ENCODE measurements at regions not wholly inside any gene's neighbourhood (a gene's known extent, or its start where the extent isn't known, plus 50 kb on each side); places are given as distances from the start of the nearest gene placed in this dataset.

DNA sequence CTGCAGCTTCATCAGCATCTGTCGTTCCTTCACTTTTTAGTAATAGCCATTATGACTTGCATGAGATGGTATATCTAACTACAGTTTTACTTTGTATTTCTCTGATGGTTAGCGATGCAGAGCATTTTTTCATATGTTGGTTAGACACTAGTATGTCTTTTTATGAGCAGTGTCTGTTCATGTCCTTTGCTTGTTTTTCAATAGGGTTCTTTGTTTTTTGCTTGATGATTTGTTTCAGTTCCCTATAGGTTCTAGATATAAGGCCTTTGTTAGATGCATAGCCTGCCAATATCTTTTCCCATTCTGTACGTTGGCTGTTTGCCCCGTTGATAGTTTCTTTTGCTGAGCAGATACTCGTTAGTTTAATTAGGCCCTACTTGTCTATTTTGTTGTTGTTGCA lies 487.2 kb upstream of the BCHE start:
- FAIRE-seq (no peak), DNase-seq (ENCODE audit: insufficient read length) (no peak)
- TF ChIP-seq TAF1 (IDR thresholded peaks at IDR 0.05; ENCODE audit: borderline replicate concordance, low read depth, low read length) (no peak), POLR2A (IDR thresholded peaks at IDR 0.05; ENCODE audit: low read depth, low read length) (no peak), POLR2AphosphoS5 (IDR thresholded peaks at IDR 0.05; ENCODE audit: low read depth, low read length) (no peak)

- FAIRE-seq (no peak), DNase-seq (ENCODE audit: insufficient read length) (no peak)
- TF ChIP-seq TAF1 (IDR thresholded peaks at IDR 0.05; ENCODE audit: borderline replicate concordance, low read depth, low read length) (no peak), POLR2A (IDR thresholded peaks at IDR 0.05; ENCODE audit: low read depth, low read length) (no peak), POLR2AphosphoS5 (IDR thresholded peaks at IDR 0.05; ENCODE audit: low read depth, low read length) (no peak)
These were observed 485.2 kb upstream of the BCHE start for GRCh38 chr3:166322391-166322790.

DNA sequence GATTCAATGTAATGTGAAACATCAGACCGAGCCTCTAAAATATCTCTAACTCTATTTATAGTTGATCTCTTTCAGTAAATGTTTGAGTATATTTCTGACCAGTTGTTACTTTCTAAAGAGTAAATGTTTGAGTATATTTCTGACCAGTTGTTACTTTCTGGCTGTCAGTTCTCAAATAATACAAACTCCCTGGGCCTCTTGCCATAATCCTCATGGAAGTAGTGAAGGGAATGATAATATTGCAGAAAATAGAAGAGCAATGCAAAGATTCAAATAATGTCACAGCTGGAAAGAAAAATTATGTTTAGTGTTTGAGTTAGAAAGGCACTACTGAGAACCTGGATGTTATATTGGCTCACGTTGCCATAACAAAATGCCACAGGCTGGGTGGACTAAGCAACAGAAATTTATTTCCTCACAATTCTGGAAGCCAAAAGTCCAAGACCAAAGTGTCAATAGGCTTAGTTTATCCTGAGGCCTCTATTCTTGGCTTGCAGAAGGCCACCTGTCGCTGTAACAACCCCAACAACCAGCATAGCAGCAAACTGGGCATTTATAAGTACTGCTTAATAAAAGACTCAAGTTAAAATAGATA lies 470.6 kb upstream of the BCHE start:
- DNase-seq (ENCODE audit: insufficient read length): no peak
- no peak for FAIRE-seq
- no peak for TF ChIP-seq POLR2A (IDR thresholded peaks at IDR 0.05; ENCODE audit: low read depth, low read length)
- no peak for TF ChIP-seq TAF1 (IDR thresholded peaks at IDR 0.05; ENCODE audit: borderline replicate concordance, low read depth, low read length)
- TF ChIP-seq POLR2AphosphoS5 (IDR thresholded peaks at IDR 0.05; ENCODE audit: low read depth, low read length): no peak

DNA sequence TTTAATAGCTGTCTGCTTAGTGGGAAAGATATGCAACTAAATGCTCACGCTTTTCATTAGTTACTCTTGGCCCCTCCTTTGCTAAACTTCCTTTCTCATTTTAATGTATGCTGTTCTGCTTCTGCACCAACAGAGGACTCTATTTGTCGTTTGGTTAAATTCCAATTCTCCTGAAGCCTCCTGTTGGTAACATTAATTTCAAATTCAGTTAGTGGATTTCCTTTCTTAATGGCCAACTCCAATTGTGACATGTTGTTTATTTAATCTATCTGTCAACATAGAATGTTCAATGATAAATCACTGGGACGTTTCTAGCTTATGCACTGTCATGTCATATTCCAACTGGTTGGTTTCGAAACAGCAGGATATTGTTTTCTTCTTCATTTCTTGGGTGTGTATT lies 467.4 kb upstream of the BCHE start:
- TF ChIP-seq TAF1 (IDR thresholded peaks at IDR 0.05; ENCODE audit: borderline replicate concordance, low read depth, low read length) (no peak), POLR2AphosphoS5 (IDR thresholded peaks at IDR 0.05; ENCODE audit: low read depth, low read length) (no peak), POLR2A (IDR thresholded peaks at IDR 0.05; ENCODE audit: low read depth, low read length) (no peak)
- no peak for DNase-seq (ENCODE audit: insufficient read length)
- no peak for FAIRE-seq

GRCh38 chr3:166303681-166304080 lies 466.5 kb upstream of the BCHE start:
- no peak for FAIRE-seq
- TF ChIP-seq TAF1 (IDR thresholded peaks at IDR 0.05; ENCODE audit: borderline replicate concordance, low read depth, low read length) (no peak), POLR2AphosphoS5 (IDR thresholded peaks at IDR 0.05; ENCODE audit: low read depth, low read length) (no peak), POLR2A (IDR thresholded peaks at IDR 0.05; ENCODE audit: low read depth, low read length) (no peak)

DNA sequence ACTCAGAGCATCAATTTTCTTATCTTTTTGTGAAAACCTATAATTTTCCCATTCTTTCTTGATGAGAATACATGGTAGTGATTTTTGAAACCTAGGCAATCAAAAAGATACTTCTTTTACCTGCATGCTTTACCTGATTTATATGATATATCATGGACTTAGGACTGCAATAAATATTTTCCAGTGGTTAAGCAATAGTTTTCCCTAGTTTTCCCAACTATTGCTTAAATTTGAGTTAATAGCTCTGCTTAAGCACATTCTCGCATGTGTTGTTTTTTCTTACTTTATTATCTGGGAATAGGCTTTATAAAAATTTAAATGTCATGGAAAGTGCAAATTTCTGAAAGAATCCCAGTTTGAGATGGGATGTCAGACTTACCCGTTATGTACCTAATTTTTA lies 465.1 kb upstream of the BCHE start:
- DNase-seq (ENCODE audit: insufficient read length) (no peak), FAIRE-seq (no peak)
- TF ChIP-seq POLR2A (IDR thresholded peaks at IDR 0.05; ENCODE audit: low read depth, low read length): no peak
- no peak for TF ChIP-seq POLR2AphosphoS5 (IDR thresholded peaks at IDR 0.05; ENCODE audit: low read depth, low read length)
- TF ChIP-seq TAF1 (IDR thresholded peaks at IDR 0.05; ENCODE audit: borderline replicate concordance, low read depth, low read length): no peak

More at GRCh38 chr3:166303681-166304080, 466.5 kb upstream of the BCHE start:
- no peak for DNase-seq (ENCODE audit: insufficient read length)

DNA sequence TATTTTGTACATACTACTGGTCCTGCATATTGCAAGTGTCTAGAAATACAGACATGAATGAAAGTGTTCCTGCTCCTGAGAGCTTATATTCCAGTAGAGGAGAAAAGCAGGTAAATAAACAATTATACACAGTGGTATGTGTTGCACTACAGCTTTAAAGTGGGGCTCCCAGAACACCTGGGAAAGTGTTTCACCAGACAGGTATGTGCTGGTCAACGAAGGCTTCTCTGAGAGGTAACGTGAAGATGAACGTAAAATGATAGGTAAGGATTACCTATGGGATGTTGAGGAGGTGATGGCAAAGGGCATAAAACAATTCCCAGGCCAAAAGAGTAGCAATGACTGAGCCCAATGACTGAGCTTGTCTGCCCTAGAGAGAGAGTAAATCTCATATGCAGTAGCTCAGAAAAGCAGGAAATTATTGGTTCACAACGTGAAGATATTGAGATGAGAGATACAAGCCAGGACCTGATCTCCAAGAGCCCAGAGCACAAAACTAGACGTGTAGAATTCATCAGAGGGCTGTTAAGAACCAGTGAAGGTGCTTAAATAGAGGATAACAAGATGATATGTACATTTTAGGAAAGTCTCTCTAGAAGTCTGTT lies 459.1 kb upstream of the BCHE start:
- TF ChIP-seq POLR2AphosphoS5 (IDR thresholded peaks at IDR 0.05; ENCODE audit: low read depth, low read length): no peak
- no peak for TF ChIP-seq POLR2A (IDR thresholded peaks at IDR 0.05; ENCODE audit: low read depth, low read length)
- TF ChIP-seq TAF1 (IDR thresholded peaks at IDR 0.05; ENCODE audit: borderline replicate concordance, low read depth, low read length): no peak
- FAIRE-seq: no peak
- no peak for DNase-seq (ENCODE audit: insufficient read length)

- TF ChIP-seq POLR2AphosphoS5 (IDR thresholded peaks at IDR 0.05; ENCODE audit: low read depth, low read length) (no peak), POLR2A (IDR thresholded peaks at IDR 0.05; ENCODE audit: low read depth, low read length) (no peak), TAF1 (IDR thresholded peaks at IDR 0.05; ENCODE audit: borderline replicate concordance, low read depth, low read length) (no peak)
- FAIRE-seq: no peak
- no peak for DNase-seq (ENCODE audit: insufficient read length)
These were observed 454.1 kb upstream of the BCHE start for GRCh38 chr3:166291186-166291955.

- FAIRE-seq (no peak), DNase-seq (ENCODE audit: insufficient read length) (no peak)
- TF ChIP-seq POLR2A (IDR thresholded peaks at IDR 0.05; ENCODE audit: low read depth, low read length) (no peak), POLR2AphosphoS5 (IDR thresholded peaks at IDR 0.05; ENCODE audit: low read depth, low read length) (no peak), TAF1 (IDR thresholded peaks at IDR 0.05; ENCODE audit: borderline replicate concordance, low read depth, low read length) (no peak)
These were observed 447.8 kb upstream of the BCHE start for GRCh38 chr3:166285001-166285400.

- FAIRE-seq (no peak), DNase-seq (ENCODE audit: insufficient read length) (no peak)
- TF ChIP-seq POLR2AphosphoS5 (IDR thresholded peaks at IDR 0.05; ENCODE audit: low read depth, low read length): no peak
- TF ChIP-seq TAF1 (IDR thresholded peaks at IDR 0.05; ENCODE audit: borderline replicate concordance, low read depth, low read length): no peak
- TF ChIP-seq POLR2A (IDR thresholded peaks at IDR 0.05; ENCODE audit: low read depth, low read length): no peak
These were observed 446.6 kb upstream of the BCHE start for GRCh38 chr3:166283840-166284239.

DNA sequence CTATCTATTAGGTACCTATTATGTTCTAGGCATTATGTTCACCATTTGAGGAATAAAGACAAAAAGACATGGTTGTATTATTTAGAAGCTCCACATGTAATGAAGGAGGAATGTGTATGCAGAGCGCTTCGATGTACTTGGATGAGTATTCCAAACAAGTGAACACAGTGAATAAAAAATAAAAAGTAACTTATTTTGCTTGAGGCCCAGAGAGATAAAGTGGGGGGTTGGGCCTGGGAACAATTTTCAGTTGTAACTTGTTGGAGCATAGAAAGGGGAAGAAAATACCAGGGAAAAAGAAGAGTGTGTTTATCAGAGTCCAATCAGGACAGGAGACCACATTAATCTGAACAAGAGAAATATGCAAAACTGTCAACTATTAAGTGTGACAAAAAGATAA lies 445.7 kb upstream of the BCHE start:
- DNase-seq (ENCODE audit: insufficient read length) (no peak), FAIRE-seq (no peak)
- TF ChIP-seq POLR2AphosphoS5 (IDR thresholded peaks at IDR 0.05; ENCODE audit: low read depth, low read length) (no peak), TAF1 (IDR thresholded peaks at IDR 0.05; ENCODE audit: borderline replicate concordance, low read depth, low read length) (no peak), POLR2A (IDR thresholded peaks at IDR 0.05; ENCODE audit: low read depth, low read length) (no peak)

- no peak for TF ChIP-seq POLR2AphosphoS5 (IDR thresholded peaks at IDR 0.05; ENCODE audit: low read depth, low read length)
- TF ChIP-seq POLR2A (IDR thresholded peaks at IDR 0.05; ENCODE audit: low read depth, low read length): no peak
- no peak for TF ChIP-seq TAF1 (IDR thresholded peaks at IDR 0.05; ENCODE audit: borderline replicate concordance, low read depth, low read length)
- no peak for DNase-seq (ENCODE audit: insufficient read length)
- FAIRE-seq: no peak
These were observed 442.4 kb upstream of the BCHE start for GRCh38 chr3:166279636-166280035.

All from GM12892 (cell line).